HG02884 (cell line): ENCODE measurements at regions not wholly inside any gene's neighbourhood (a gene's known extent, or its start where the extent isn't known, plus 50 kb on each side); places are given as distances from the start of the nearest gene placed in this dataset.
"Not testable (repeated sequence)": the region's sequence is repeated elsewhere in the genome, so short reads cannot be mapped to it uniquely, and the experiment has no call there.

ENCODE experiments used
- ATAC-seq: cut with Tn5 transposase; IDR thresholded peaks from one replicate; pipeline ENCODE4 v1.9.1; 2021; ENCODE audit warnings: mild to moderate bottlenecking, moderate library complexity; ENCODE audit not compliant: unreplicated experiment

DNA sequence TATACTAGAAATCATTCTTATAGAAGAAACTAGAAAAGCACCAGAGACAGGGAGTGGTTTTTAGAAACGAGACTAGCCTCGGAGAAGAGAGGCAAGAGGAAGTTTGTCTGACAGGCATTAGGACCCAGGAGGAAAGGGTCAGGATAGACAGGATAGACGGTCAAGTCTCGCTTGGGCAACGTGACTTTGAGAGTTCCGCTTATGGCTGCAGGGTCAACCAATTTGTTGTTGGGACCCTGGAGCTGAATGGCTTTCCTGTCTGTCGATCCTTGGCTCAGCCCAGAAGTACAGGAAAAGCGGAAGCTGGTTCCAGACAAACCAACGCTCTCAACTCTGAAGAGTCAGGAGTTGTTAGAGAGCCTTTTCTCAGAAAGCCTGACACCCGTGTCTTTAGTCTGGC lies 191.2 kb downstream of the FZD1 start:
- ATAC-seq, result no peak

DNA sequence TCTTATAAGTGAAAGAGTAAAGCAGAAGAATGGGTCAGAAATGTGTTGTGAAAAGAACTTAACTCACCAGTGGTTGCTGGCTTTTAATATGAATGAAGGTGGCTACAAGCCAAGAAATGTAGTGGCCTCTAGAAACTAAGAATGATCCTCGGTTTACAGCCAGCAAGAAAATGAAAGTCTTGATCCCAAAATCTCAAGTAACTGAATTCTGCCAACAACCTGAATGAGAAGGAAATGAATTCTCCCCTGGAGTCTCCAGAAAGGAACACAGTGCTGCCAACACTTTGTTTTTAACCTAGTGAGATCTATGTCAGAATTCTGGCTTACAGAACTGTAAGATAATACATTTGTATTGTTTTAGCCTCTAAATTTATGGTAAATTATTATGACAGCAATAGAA lies 193.0 kb downstream of the FZD1 start:
- ATAC-seq, result no peak

DNA sequence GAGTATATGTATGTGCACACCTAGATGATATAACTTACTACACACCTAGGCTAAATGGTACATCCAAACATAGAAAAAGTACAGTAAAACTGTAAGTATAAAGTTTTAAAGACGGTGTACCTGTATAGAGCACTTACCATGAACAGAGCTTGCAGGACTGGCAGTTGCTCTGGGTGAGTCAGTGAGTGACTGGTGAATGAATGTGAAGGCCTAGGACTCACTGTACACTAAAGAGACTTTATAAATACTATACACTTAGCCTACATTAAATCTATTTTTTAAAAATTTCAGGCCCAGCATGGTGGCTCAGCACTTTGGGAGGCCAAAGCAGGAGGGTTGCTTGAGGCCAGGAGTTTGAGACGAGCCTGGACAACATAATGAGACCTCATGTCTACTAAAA lies 195.3 kb downstream of the FZD1 start:
- ATAC-seq, result no peak

DNA sequence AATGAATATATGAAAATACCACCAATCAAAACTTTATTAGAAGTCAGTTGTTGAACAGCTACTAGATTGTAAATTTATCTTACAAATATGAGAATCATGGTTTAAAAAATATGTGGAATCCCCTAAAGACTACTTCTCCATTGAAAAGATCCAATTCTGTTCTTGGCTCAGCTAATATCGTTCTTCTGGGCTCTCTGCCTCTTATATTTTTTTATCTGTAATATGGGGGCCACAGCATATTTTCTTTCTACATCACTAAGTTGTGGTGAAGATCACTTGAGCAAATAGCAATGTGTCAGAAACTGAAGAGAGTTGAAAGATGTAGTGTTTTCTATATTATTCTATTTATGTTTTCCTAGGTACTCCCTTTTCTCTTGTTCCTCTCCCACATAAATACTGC lies 198.1 kb downstream of the FZD1 start:
- ATAC-seq, result no peak

DNA sequence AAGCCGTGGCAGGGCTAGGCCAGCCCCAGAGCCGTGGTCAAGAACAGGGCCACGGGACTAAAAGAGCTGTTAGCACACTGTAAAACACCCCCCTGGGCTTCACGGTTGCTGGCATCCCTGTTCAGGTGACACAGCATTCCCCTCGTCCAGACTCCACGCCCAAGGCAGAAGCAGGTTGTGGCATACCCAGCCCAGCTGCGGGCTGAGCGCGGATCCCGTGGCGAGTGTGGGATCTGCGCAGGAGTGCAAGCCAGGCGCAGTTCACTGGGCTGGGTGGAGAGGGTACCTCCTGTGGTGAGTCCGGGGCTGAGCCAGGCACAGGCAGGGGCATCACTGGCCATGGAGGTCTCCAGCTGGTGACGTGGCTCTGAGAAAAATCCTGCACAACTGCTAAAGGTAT lies 199.1 kb downstream of the FZD1 start:
- no peak for ATAC-seq

DNA sequence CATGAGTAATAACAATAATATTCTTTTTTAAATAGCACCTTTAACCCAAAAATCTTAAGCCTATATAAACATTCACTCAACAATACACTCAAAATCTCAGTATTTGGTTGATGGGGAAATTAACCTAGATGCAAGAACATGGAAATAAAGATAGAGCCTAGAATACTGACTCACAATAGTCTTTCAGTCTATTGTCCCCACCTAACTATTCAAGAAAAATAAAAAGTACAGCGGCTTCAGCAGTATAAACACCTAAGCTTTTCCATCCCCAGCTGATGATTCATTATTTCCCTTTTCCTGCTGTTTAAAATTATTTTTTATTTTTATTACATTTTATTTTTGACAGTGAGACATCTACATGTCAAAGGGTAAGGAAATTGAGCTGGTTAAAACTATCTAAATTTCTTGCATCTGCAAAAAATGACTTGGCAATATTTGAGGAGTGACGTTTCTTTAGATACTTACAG lies 201.4 kb downstream of the FZD1 start:
- no peak for ATAC-seq

DNA sequence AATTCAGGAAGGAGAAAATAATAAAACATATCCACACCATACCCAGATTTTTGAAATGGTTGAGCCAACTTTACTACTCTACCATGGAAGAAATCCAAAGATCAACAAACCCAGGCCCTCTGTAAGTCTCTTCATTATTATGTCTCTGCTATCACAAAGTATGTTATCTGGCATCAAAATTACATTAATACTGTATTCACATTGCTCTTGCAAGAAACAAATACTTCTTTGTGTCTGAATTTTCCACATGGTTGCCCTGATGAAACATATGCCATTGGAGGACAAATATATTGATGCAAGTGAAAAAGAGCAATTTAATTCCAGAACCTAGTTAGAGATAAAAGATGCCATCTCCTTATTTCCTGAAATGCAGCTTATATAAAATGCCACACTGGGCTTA lies 204.0 kb downstream of the FZD1 start:
- no peak for ATAC-seq

DNA sequence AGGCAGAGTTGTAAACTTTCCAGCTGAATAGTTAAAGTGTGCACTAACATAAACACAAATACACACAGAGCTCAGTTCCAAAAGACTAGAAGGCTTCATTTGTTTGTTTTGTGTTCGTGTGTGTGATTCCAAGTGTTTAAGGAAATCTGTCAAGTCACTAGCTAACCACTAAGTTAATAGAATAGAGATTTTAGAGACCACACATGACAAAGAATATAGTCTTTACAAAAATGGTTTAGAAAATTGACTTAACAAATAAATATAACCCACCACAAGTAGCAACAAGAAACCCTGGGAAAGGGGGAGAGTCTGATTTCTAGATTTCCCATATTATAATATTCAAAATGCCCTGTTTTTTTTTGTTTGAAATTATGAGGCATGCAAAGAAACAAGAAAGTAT lies 209.4 kb downstream of the FZD1 start:
- no peak for ATAC-seq

DNA sequence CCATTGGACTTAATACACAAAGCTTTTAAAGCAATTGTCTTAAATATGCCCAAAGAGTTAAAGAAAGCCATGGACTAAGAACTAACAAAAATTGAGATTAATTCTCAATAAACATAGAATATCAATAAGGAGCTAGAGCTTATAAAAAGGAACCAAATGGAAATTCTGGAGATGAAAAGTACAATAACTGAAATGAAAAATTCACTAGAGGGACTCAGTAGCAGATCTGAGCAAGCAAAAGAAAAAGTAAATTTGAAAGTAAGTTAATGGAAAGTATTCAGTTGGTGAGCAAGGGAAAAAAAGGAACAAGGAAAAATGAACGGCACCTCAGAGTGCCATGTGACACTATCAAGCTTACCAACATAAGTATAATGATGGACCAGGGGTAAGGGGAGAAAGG lies 209.8 kb downstream of the FZD1 start:
- ATAC-seq, result no peak

DNA sequence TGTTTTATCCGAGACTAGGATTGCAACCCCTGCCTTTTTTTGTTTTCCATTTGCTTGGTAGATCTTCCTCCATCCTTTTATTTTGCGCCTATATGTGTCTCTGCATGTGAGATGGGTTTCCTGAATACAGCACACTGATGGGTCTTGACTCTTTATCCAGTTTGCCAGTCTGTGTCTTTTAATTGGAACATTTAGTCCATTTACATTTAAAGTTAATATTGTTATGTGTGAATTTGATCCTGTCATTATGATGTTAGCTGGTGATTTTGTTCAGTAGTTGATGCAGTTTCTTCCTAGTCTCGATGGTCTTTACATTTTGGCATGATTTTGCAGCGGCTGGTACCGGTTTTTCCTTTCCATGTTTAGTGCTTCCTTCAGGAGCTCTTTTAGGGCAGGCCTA lies 216.2 kb downstream of the FZD1 start:
- not testable (repeated sequence) for ATAC-seq

DNA sequence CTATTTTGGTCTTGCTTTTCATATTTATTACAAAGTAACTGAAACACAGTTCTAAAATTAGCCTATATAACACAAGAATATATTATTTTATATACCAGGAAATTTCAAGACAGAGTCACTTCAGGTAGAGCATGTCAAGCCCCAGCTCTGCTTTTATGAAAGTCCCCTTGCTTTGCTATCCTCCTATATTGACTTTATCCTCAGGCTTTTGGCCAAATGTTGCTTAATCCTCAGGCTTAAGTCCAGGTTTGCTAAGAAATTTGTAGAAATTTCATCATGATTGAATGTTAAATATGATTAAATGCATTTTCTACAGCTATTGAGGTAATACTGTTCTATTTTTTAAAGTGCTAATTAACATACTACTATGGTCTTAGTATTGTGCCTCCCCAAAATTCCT lies 227.6 kb downstream of the FZD1 start:
- ATAC-seq, result no peak

DNA sequence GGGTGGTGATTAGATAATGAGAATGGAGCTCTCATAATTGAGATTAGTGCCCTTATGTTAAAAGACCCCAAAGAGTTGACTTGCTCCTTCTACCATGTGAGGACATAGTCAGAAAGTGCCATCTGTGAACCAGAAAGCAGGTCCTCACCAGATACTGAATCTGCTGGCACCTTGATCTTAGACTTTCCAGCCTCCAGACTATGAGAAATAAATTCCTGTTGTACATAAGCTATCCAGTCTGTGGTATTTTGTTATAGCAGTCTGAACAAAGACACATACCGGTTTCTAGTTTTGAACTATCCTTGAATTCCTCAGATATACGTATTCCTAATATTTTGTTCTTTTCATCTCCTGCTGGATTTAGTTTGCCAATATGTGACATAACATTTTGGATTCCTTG lies 228.1 kb downstream of the FZD1 start:
- ATAC-seq, result no peak

DNA sequence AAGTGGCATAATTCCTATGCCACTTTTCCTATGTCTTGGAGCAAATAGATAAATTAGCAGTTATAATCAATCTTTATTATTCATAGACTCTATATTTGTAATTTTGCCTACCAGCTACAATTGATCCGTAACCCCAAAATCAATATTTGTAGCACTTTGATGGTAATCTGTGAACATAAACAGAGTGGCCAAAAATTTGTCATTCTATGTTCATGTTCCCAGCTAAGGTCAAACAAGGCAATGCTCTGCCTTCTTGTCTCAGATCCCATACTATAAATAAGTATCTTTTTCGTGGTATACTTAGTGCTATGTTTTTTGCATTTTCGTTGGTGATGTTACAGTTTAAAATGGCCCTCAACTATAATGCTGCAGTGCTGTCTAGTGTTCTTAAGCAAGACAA lies 228.5 kb downstream of the FZD1 start:
- no peak for ATAC-seq

DNA sequence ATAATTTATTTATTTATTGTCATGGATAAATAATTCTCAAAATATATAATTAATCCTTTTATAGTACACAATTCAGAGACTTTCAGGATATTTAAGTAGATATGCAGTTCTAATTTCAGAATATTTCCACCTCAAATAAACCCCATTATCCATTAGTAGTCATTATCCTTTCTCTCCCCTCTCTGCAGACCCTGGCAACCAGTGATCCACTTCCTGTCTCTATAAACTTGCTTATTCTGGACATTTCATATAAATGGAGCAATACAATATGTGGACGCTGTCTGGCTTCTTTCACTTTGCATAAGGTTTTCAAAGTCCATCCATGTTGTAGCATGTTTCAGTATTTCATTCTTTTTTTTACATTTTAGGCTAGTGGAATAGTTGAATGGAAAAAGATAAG lies 230.2 kb downstream of the FZD1 start:
- no peak for ATAC-seq

DNA sequence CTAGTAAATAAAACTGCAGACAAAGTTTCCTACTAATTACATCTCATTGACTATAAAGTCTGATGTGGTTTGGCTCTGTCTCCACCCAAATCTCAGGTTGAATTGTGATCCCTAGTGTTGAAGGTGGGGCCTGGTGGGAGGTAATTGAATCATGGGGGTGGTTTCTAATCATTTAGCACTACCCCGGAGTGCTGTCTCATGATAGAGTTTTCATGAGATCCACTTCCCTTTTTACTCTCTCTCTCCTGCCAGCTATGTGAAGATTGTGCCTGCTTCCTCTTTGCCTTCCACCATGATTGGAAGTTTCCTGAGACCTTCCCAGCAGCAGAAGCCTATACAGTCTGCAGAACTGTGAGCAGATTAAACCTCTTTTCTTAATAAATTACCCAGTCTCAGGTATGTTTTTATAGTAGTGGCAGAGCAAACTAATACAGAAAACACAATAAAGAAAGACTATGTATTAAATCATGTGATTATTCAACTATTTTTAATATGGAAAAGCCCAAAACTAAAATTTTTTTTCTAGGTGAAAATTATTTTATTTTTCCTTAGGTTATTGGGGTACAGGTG lies 232.1 kb downstream of the FZD1 start:
- ATAC-seq, result no peak

DNA sequence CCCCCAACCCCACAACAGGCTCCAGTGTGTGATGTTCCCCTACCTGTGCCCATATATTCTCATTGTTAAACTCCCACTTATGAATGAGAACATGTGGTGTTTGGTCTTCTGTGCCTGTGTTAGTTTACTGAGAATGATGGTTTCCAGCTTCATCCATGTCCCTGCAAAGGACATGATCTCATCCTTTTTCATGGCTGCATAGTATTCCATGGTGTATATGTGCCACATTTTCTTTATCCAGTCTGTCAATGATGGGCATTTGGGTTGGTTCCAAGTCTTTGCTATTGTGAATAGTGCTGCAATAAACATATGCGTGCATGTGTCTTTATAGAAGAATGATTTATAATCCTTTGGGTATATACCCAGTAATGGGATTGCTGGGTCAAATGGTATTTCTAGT lies 233.0 kb downstream of the FZD1 start:
- not testable (repeated sequence) for ATAC-seq

DNA sequence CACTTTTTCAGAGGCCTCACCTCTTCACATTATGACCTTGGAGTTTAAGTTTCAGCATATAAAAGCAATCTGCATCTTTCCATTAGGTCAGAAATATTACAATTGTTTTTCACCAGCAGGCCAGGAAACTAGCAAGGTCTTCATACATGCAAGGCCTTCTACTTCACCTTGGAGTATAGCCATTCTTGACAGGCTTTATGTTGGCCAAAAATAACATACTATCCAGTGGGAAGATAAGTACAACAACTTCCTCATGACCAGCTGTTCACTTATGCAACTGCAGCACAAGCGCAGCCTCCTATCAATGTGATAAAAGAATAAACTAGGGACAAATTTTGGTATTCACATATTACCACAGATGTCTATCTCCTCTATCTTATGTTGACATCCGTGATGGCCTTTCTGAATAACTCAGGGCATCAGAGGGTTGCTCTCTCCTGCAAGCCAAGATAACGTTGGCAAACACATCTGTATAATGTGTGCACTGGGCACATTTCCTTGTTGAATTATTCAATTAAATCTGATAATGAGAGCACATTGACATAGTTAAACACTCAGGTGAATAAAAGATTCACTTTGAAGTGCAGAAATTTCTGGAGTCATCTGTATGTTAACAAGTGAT lies 239.8 kb downstream of the FZD1 start:
- ATAC-seq, result no peak

DNA sequence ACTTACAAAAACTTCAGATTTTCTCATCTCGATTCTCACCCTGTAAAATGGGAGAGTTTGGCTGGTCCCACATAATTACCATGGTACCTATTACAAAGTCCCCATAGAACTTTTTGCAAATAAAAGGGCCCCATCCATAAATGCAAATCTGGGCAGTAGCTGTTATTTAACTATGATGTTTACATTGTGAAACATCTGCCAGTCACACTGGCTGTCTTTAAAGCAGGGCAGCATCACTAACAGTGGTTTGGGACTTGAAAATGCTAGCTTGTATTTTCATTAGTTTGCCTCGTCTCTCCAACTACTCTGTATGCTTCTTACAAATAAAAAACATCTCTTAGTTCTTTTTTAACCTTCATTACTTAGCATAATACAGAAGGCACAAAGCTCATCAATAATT lies 240.7 kb downstream of the FZD1 start:
- ATAC-seq, result no peak

DNA sequence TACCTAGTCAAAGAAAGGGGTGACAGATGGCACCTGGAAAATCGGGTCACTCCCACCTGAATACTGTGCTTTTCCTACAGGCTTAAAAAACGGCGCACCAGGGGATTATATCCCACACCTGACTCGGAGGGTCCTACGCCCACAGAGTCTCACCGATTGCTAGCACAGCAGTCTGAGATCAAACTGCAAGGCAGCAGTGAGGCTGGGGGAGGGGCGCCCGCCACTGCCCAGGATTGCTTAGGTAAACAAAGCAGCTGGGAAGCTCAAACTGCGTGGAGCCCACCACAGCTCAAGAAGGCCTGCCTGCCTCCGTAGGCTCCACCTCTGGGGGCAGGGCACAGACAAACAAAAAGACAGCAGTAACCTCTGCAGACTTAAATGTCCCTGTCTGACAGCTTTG lies 242.7 kb downstream of the FZD1 start:
- not testable (repeated sequence) for ATAC-seq

DNA sequence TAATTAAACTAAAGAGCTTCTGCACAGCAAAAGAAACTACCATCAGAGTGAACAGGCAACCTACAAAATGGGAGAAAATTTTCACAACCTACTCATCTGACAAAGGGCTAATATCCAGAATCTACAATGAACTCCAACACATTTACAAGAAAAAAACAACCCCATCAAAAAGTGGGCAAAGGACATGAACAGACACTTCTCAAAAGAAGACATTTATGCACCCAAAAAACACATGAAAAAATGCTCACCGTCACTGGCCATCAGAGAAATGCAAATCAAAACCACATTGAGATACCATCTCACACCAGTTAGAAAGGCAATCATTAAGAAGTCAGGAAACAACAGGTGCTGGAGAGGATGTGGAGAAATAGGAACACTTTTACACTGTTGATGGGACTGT lies 247.6 kb downstream of the FZD1 start:
- not testable (repeated sequence) for ATAC-seq

DNA sequence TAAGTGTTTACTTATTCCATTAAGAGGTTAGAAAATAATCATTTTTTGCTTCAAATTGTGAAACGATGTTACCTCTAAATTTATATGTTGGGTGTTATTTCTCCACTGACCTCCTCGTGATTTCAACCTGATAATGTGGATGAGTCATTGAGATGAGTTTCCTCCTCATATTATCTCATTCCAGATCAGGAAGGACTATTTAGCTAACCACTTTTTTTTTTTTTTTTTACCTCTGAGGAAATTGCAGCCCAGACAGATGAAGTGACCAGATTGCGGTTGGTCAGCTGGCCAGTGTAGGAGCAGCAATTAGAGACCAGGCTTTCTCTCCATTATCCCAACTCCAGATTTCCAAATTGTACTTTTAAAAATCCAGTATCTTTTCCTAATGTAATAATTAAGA lies 248.7 kb downstream of the FZD1 start:
- ATAC-seq, result no peak

DNA sequence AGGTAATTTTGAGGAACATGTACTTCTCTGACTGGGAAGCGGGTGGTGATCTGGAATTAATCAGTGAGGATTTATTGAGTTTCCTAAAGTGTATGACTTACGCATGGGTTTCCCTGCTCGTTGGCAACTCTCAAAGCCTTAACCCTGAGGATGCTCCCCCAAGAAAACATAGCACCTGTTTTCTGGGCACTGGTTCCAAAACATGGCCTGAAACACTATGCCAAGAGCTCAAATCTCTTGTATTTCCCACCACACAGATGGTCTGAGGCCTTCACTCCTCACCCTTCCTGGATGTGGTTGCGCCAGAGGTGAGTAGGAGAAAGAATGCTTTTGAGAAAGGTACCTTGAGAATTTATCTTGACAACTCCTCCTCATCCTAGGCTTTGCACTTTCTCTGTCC lies 250.4 kb downstream of the FZD1 start:
- ATAC-seq, result no peak

DNA sequence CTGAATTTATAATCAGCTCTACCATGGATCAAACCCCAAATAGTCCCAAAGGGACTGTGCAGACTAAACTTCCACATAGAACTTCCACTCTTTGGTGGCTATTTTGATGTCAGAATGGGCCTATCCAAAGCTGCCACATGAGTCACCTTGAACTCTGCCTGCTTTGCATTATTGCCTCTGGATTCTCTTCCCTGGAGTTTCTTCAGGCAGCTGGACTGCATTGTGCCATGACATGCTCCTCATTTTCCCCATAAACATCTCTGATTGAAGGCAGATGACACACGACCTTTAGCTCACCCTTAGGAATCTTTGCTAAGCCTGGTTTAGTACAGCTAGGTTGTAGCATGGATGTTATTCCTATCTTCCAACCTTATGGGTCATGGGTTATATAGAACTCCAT lies 251.7 kb downstream of the FZD1 start:
- no peak for ATAC-seq
